Esophagus muscularis mucosa (tissue), 4 donors: ENCODE measurements at regions not wholly inside any gene's neighbourhood (a gene's known extent, or its start where the extent isn't known, plus 50 kb on each side); places are given as distances from the start of the nearest gene placed in this dataset.

Experiments used
- DNase-seq: peaks from one replicate; pipeline ENCODE4 v3.0.0-alpha.2; 2017; ENCODE audit errors: extremely low spot score
- H3K27ac ChIP-seq, 4 donors: fragments of 200-600 bp; sonication (generic); replicated peaks in 1 of 4; 1 replicate in 3 of 4; 2 replicates in 1 of 4; pipeline ENCODE4 v1.5.1; 2016 to 2019; ENCODE audit warnings: mild to moderate bottlenecking in 1 of 4
- H3K27me3 ChIP-seq, 4 donors: fragments of 200-600 bp; sonication (generic); one replicate each; pipeline versions ENCODE4 v1.5.1 to v1.6.0; 2016 to 2019
- H3K36me3 ChIP-seq, 4 donors: fragments of 200-600 bp; sonication (generic); one replicate each; pipeline ENCODE4 v1.5.1; 2016 to 2019
- H3K4me1 ChIP-seq, 4 donors: fragments of 200-600 bp; sonication (generic); one replicate each; pipeline ENCODE4 v1.5.1; 2016 to 2019
- H3K4me3 ChIP-seq, 4 donors: fragments of 200-600 bp; sonication (generic); 1 replicate in 2 of 4; 2 replicates in 2 of 4; pipeline ENCODE4 v1.5.1; 2016 to 2019; ENCODE audit warnings: mild to moderate bottlenecking in 4 of 4, moderate library complexity in 1 of 4
- H3K9me3 ChIP-seq, 4 donors: fragments of 200-600 bp; sonication (generic); 1 replicate in 3 of 4; 2 replicates in 1 of 4; pipeline ENCODE4 v1.5.1; 2016 to 2019
- CTCF ChIP-seq, 3 experiments: fragments of 200-600 bp in 2 of 3; fragments of 450-650 bp in 1 of 3; sonication (generic) in 2 of 3; IDR thresholded peaks; one replicate each; pipeline ENCODE4 v1.5.1; 2017 to 2019; ENCODE audit warnings: antibody characterized with exemption in 3 of 3, mild to moderate bottlenecking in 2 of 3, moderate library complexity in 1 of 3
- EP300 ChIP-seq: sonication (generic); formaldehyde crosslinking; IDR thresholded peaks from one replicate; pipeline ENCODE4 v1.6.1; 2017; ENCODE audit warnings: antibody characterized with exemption
- POLR2A ChIP-seq: fragments of 450-650 bp; IDR thresholded peaks from one replicate; pipeline ENCODE4 v1.6.1; 2017; ENCODE audit warnings: antibody characterized with exemption, moderate library complexity, mild to moderate bottlenecking, low read depth
- POLR2AphosphoS5 ChIP-seq, 2 donors: sonication (generic); formaldehyde crosslinking; IDR thresholded peaks; one replicate each; pipeline ENCODE4 v1.6.1; 2017; ENCODE audit warnings: antibody characterized with exemption in 2 of 2
- WGBS: methylation state at CpG from one replicate; pipeline ENCODE4 v1.1.5; 2018; 5-methylcytosine and 5-hydroxymethylcytosine counted together
- intact Hi-C: fragments of 100-400 bp; cut with DNase I; formaldehyde crosslinking; loops from one replicate; pipeline ENCODE4 v1.15.1; 2023

GRCh38 chr22:49351761-49352227, 475.9 kb downstream of the BRD1 start:
- 67% methylated on average over 22 of the region's 22 CpGs for WGBS
- intact Hi-C loops, result no loop called here
- H3K27me3 ChIP-seq, result peaks cover 0 to 93% (median 0%) of the 10 kb centered on the region in 4 donors

GRCh38 chr22:49350441-49351121, 477.1 kb downstream of the BRD1 start:
- intact Hi-C loops, result no loop called here
- no peaks in the 10 kb centered on the region for H3K36me3 ChIP-seq
- H3K4me1 ChIP-seq, result no peaks in the 10 kb centered on the region
- H3K27ac ChIP-seq, result no peak overlapping the region
- H3K9me3 ChIP-seq, result no peaks in the 10 kb centered on the region
- TF ChIP-seq POLR2AphosphoS5 (IDR thresholded peaks at IDR 0.05) (no peak), CTCF (IDR thresholded peaks at IDR 0.05) (no peak), POLR2A (no peak), EP300 (no peak)
- WGBS, result 51% methylated on average over 14 of the region's 18 CpGs
- DNase-seq, result no peak
- peaks cover 0 to 92% (median 0%) of the 10 kb centered on the region in 4 donors for H3K27me3 ChIP-seq
- no peak overlapping the region for H3K4me3 ChIP-seq

More at GRCh38 chr22:49351761-49352227, 475.9 kb downstream of the BRD1 start:
- Histone ChIP-seq H3K4me1 (no peaks in the 10 kb centered on the region), H3K27ac (no peak overlapping the region), H3K36me3 (no peaks in the 10 kb centered on the region), H3K4me3 (no peak overlapping the region), H3K9me3 (no peaks in the 10 kb centered on the region)
- DNase-seq, result no peak
- TF ChIP-seq POLR2AphosphoS5 (IDR thresholded peaks at IDR 0.05) (no peak), EP300 (no peak), POLR2A (no peak), CTCF (IDR thresholded peaks at IDR 0.05) (no peak)

GRCh38 chr22:49349841-49350381, 477.8 kb downstream of the BRD1 start:
- DNase-seq, result no peak
- Histone ChIP-seq H3K27ac (no peak overlapping the region), H3K4me1 (no peaks in the 10 kb centered on the region), H3K4me3 (no peak overlapping the region), H3K27me3 (peaks cover 0 to 85% (median 0%) of the 10 kb centered on the region in 4 donors), H3K9me3 (no peaks in the 10 kb centered on the region), H3K36me3 (no peaks in the 10 kb centered on the region)
- intact Hi-C loops, result no loop called here
- WGBS, result 69% methylated on average over 14 of the region's 14 CpGs
- no peak for TF ChIP-seq POLR2AphosphoS5 (IDR thresholded peaks at IDR 0.05)
- no peak for TF ChIP-seq POLR2A
- TF ChIP-seq CTCF (IDR thresholded peaks at IDR 0.05), result no peak
- TF ChIP-seq EP300, result no peak

GRCh38 chr22:49349181-49349835, 478.4 kb downstream of the BRD1 start:
- intact Hi-C loops, result no loop called here
- Histone ChIP-seq H3K27me3 (peaks cover 0 to 85% (median 0%) of the 10 kb centered on the region in 4 donors), H3K9me3 (no peaks in the 10 kb centered on the region), H3K27ac (no peak overlapping the region), H3K4me1 (no peaks in the 10 kb centered on the region), H3K4me3 (no peak overlapping the region), H3K36me3 (no peaks in the 10 kb centered on the region)
- TF ChIP-seq CTCF (IDR thresholded peaks at IDR 0.05), result no peak
- 85% methylated on average over 17 of the region's 18 CpGs for WGBS
- DNase-seq, result no peak
